Parathyroid adenoma (tissue), 2 donors: ENCODE measurements at regions not wholly inside any gene's neighbourhood (a gene's known extent, or its start where the extent isn't known, plus 50 kb on each side); places are given as distances from the start of the nearest gene placed in this dataset.

Experiments used
- H2AFZ ChIP-seq: fragments of 300-600 bp; sonication (generic); one replicate; pipeline ENCODE4 v1.7.0; 2017; ENCODE audit warnings: antibody characterized with exemption, mild to moderate bottlenecking
- H3K27ac ChIP-seq: fragments of 300-600 bp; sonication (generic); one replicate; pipeline ENCODE4 v1.7.0; 2017
- H3K27me3 ChIP-seq: fragments of 300-600 bp; sonication (generic); one replicate; pipeline ENCODE4 v1.7.0; 2017; ENCODE audit warnings: low read length; ENCODE audit not compliant: control insufficient read depth, insufficient read depth
- H3K36me3 ChIP-seq: fragments of 300-600 bp; sonication (generic); one replicate; pipeline ENCODE4 v1.7.0; 2017; ENCODE audit warnings: low read length; ENCODE audit not compliant: control insufficient read depth, insufficient read depth
- H3K4me1 ChIP-seq: fragments of 300-600 bp; sonication (generic); one replicate; pipeline ENCODE4 v1.7.0; 2017; ENCODE audit warnings: control low read depth
- H3K4me2 ChIP-seq: fragments of 300-600 bp; sonication (generic); one replicate; pipeline ENCODE4 v1.7.0; 2017; ENCODE audit warnings: low read length
- H3K4me3 ChIP-seq: fragments of 300-600 bp; sonication (generic); one replicate; pipeline ENCODE4 v1.7.0; 2017; ENCODE audit warnings: low read depth, low read length
- H3K79me2 ChIP-seq: fragments of 300-600 bp; sonication (generic); one replicate; pipeline ENCODE4 v1.7.0; 2017; ENCODE audit warnings: control low read depth
- H3K9ac ChIP-seq: fragments of 300-600 bp; sonication (generic); one replicate; pipeline ENCODE4 v1.7.0; 2017; ENCODE audit warnings: mild to moderate bottlenecking
- H3K9me3 ChIP-seq: fragments of 300-600 bp; sonication (generic); one replicate; pipeline ENCODE4 v1.7.0; 2017; ENCODE audit warnings: low read length; ENCODE audit not compliant: control insufficient read depth
- TF ChIP-seq, protein P1 (sequence below): fragments of 300-600 bp; sonication (generic); IDR thresholded peaks from one replicate; pipeline ENCODE4 v1.7.0; 2017; ENCODE audit warnings: antibody characterized with exemption, mild to moderate bottlenecking
- donor health status: primary hyperparathyroidism.

DNA sequence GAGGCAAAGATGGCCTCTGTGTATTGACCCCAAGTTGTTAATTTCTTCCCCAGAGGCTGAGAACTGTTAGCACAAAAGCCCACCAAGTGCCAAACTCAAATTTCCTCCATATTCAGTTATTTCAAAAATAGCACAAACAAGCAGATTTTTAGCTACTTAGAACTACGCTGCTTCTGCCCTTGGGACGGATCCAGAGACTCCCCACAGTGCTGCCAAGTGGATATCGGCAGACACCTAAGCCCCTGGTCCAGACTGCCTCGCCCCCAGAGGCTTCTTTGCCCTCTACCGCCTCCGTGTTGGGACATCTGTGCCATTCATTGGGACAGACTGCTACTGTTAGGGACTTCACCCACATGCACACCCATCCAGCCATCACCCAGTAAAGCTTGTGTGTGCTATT is 188.3 kb downstream of the POSTN start:
- no peak overlapping the region for H3K4me2 ChIP-seq
- H3K27me3 ChIP-seq, result no peaks in the 10 kb centered on the region
- H3K9me3 ChIP-seq, result no peaks in the 10 kb centered on the region
- no peaks in the 10 kb centered on the region for H3K4me1 ChIP-seq
- H3K79me2 ChIP-seq, result no peaks in the 10 kb centered on the region
- no peaks in the 10 kb centered on the region for H3K36me3 ChIP-seq
- H3K27ac ChIP-seq, result no peak overlapping the region
- H3K4me3 ChIP-seq, result no peak overlapping the region
- no peak overlapping the region for H2AFZ ChIP-seq
- H3K9ac ChIP-seq, result no peak overlapping the region
- TF ChIP-seq, protein P1, sequence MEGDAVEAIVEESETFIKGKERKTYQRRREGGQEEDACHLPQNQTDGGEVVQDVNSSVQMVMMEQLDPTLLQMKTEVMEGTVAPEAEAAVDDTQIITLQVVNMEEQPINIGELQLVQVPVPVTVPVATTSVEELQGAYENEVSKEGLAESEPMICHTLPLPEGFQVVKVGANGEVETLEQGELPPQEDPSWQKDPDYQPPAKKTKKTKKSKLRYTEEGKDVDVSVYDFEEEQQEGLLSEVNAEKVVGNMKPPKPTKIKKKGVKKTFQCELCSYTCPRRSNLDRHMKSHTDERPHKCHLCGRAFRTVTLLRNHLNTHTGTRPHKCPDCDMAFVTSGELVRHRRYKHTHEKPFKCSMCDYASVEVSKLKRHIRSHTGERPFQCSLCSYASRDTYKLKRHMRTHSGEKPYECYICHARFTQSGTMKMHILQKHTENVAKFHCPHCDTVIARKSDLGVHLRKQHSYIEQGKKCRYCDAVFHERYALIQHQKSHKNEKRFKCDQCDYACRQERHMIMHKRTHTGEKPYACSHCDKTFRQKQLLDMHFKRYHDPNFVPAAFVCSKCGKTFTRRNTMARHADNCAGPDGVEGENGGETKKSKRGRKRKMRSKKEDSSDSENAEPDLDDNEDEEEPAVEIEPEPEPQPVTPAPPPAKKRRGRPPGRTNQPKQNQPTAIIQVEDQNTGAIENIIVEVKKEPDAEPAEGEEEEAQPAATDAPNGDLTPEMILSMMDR, result no peak

DNA sequence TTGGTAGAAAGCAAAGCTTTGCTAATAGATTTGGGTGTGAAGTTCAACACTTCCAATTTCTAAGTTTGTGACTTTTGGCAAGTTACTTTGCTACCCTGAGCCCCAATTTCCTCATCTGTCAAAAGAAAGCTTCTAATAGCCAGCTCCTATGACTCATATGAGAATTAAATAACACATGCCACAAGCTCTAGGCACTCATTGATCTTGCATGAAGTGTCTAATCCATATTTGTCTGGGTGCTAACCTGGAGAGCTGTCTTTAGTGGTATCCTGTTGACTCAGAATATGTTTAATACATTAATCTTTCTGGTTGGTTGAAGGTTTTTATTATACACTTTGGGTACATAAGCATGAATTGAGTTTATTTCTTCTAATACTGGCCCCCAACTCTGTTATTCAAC is 188.8 kb downstream of the POSTN start:
- Histone ChIP-seq H3K36me3 (no peaks in the 10 kb centered on the region), H3K4me3 (no peak overlapping the region), H3K4me2 (no peak overlapping the region), H3K27me3 (no peaks in the 10 kb centered on the region), H2AFZ (no peak overlapping the region), H3K4me1 (no peaks in the 10 kb centered on the region), H3K79me2 (no peaks in the 10 kb centered on the region), H3K9me3 (no peaks in the 10 kb centered on the region), H3K27ac (no peak overlapping the region), H3K9ac (no peak overlapping the region)
- TF ChIP-seq, protein P1, result no peak

DNA sequence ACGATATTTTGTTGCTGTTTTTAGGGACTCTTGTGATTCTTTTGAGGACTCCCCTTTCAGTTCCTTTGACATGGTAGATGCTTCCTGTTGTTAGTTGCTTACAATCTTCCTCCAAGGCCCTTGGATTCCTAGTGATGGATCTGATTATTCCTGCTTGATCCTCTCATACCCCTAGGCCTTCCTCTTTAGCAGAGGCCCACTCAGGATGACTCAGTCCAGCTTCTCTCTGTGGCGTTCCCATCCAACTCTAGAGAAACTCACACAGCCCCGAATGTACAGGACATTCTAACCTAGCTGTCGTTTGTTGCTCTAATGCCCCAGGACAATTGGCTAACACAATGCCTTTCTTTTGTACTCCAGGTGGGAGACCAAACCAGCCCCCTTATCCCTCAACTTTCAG is 191.4 kb downstream of the POSTN start:
- Histone ChIP-seq H3K79me2 (no peaks in the 10 kb centered on the region), H3K27me3 (no peaks in the 10 kb centered on the region), H3K36me3 (no peaks in the 10 kb centered on the region), H3K4me3 (no peak overlapping the region), H3K9me3 (no peaks in the 10 kb centered on the region), H3K9ac (no peak overlapping the region), H3K27ac (no peak overlapping the region), H3K4me1 (no peaks in the 10 kb centered on the region), H3K4me2 (no peak overlapping the region), H2AFZ (no peak overlapping the region)
- TF ChIP-seq, protein P1, result no peak

DNA sequence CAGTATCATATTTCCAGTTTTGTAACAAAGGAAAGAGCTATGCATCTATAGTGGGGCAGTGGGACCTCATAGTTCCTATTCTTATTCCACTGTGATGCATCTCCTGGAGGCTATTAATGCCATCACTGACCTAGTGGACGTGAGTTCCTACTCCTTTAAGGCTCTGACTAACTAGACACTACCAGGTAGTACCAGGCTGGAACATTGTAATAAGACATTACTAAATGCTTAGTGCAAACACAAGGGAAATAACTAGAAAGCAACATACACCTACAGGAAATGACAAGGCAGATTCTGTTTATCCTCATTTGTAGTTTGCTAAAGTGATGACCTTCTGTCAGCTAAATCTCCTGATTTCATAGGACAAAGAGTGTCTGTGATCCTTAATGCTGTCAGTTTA is 192.5 kb downstream of the POSTN start:
- Histone ChIP-seq H3K79me2 (no peaks in the 10 kb centered on the region), H3K27ac (no peak overlapping the region), H2AFZ (no peak overlapping the region), H3K27me3 (no peaks in the 10 kb centered on the region), H3K4me1 (no peaks in the 10 kb centered on the region), H3K9me3 (no peaks in the 10 kb centered on the region), H3K36me3 (no peaks in the 10 kb centered on the region), H3K4me2 (no peak overlapping the region), H3K9ac (no peak overlapping the region), H3K4me3 (no peak overlapping the region)
- TF ChIP-seq, protein P1, result no peak

DNA sequence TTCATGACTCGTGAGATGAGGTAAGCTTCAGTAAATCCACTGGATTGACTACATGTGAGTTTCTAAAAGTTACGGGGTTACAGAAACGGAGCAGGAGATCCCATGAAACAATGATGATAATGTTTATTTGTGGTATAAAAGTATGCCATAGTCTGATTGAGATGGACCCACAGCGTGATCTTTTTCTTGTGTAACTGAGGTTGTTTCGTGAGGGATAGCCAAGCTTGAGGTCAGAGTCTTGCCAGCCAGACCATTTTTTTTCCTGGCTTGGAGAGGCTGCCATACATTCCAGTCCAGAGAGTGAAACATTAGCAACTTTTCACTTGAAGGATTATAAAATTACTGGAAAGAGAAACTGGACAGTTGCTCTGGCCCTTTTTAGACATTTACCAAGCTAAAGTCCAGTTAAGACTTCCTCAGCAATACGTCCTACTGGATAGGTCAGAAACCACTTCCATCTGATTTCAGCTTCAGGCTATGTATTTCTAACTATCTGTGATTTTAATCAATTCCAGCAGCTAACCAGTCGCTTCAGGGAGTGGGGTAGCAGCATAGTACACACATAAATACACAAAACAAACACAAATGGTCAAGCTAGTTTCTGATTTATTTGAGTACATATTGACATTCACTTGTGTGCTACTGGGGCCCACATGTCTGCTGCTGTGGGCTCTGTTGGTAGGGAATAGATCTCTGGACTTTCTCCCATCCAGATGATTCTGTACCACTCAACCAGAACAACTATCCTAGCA is 194.6 kb downstream of the POSTN start:
- Histone ChIP-seq H3K4me2 (no peak overlapping the region), H3K9ac (no peak overlapping the region), H3K27me3 (no peaks in the 10 kb centered on the region), H2AFZ (no peak overlapping the region), H3K4me1 (no peaks in the 10 kb centered on the region), H3K9me3 (no peaks in the 10 kb centered on the region), H3K27ac (no peak overlapping the region), H3K36me3 (no peaks in the 10 kb centered on the region), H3K4me3 (no peak overlapping the region), H3K79me2 (no peaks in the 10 kb centered on the region)
- TF ChIP-seq, protein P1, result no peak
